NCI-H1105 (cell line): ENCODE measurements at regions not wholly inside any gene's neighbourhood (a gene's known extent, or its start where the extent isn't known, plus 50 kb on each side); places are given as distances from the start of the nearest gene placed in this dataset.

Experiments used
- DNase-seq: peaks from one replicate; lab custom pipeline; 2025; lab: John Stamatoyannopoulos, UW

DNA sequence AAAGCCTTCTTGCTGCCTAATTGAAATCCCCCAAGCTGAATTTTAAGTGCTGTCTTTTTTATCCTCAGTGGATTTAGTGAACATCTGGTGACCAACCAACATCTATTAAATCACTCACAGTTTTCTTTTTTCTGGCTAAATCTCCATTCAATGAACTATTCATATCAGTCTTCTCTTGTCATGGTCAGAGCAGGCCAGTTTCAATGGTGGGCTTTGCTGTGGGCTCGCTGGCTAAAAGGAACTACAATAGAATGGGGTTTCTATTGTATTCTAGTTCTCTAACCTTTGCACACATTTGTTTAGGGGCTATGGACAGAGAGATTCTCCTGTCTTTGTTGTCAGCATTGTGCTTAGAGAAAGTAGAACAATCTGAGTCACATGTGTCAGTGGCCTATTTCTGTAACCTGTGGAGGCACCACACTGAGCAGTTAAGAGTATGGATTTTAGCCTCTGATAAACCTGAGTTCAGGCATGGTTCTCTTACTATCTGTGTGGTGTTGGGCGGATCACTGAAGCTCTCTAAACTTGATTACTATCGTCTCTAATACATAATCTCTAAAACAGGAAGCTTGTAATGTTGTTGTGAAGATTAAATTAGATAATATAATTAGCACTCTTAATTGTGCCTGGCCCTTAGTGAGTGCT lies 94.2 kb upstream of the CADM1 start:
- no peak for DNase-seq

- no peak for DNase-seq
Measured at GRCh38 chr11:115591380-115591779, 87.2 kb upstream of the CADM1 start.

GRCh38 chr11:115590254-115590653 lies 86.0 kb upstream of the CADM1 start:
- DNase-seq, result no peak

GRCh38 chr11:115587718-115588342 lies 83.6 kb upstream of the CADM1 start:
- DNase-seq, result no peak

GRCh38 chr11:115585361-115586024 lies 81.3 kb upstream of the CADM1 start:
- no peak for DNase-seq

- DNase-seq, result peak; percentile 80
Measured at GRCh38 chr11:115581871-115582639, 77.8 kb upstream of the CADM1 start.

GRCh38 chr11:115580927-115581680 lies 76.9 kb upstream of the CADM1 start:
- DNase-seq, result peak; percentile 90

DNA sequence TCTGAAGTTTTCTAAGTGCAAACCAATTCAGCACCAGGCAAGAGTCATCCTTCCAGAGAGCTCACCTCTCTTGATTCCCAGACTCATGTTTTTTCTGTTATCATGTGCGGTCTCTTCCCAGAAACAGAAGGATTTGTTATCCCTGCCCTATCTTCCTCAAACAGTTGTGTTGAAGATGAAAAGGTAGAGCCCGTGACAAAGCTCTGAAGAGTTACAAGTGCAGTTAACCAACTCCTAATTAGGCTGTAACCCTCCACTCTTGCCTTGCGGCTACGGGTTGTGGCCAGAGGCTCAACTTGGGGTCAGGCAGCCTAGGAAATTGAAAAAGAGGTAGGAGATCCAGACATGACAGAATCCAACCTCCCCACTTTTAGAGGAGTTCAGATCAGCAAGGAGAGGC lies 76.2 kb upstream of the CADM1 start:
- no peak for DNase-seq

DNA sequence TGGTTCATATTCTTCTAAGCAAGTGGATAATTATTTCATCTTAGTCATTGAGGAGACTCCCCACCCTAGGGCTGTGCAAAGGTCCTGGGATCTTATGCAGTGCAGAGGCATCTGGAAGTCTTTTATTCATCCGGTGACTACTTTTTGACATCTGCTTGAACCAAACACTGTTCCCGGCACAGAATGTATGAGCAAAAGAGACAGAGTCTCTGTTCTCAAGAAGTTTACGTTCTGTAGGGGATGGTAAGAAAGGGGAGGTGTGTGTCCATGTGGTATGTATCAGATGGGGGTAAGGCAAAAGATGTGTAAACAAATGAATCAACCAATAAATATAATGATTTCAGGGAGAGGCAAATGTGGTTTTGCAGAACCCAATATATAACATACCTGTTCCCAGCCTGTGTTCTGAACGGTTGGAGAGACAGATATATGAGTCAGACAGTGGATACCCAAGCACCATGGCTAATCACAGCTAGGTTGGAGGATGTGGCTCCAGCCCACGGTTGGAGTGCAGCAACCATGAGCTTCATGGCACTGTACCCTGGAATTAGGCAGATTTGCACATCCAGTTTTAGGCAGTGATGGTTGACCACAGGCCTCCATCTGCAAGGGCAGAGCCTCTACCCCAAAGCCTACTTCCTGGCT lies 75.1 kb upstream of the CADM1 start:
- no peak for DNase-seq

- no peak for DNase-seq
Measured at GRCh38 chr11:115578275-115578674, 74.1 kb upstream of the CADM1 start.

GRCh38 chr11:115577701-115578100 lies 73.5 kb upstream of the CADM1 start:
- no peak for DNase-seq

GRCh38 chr11:115576606-115577380 lies 72.6 kb upstream of the CADM1 start:
- DNase-seq, result no peak

DNA sequence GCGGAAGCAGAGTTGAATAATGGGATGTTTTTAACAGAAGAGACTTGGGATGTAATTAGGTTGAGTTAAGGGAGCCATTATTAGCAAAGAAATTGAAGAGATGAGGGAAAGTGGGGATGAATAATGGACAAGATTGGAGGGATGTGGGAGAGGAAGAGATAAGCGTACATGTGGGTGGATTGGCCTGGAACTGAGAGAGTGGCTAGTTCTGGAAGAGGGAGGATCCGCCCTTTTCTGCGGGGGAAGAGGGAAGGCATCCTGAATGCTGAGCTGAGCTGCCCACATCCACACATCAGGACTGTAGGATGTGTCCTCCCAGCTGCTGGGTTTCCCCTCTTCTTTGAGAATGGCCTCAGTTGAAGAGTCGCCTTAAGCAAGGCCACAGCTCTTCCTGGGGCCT lies 68.3 kb upstream of the CADM1 start:
- no peak for DNase-seq

DNA sequence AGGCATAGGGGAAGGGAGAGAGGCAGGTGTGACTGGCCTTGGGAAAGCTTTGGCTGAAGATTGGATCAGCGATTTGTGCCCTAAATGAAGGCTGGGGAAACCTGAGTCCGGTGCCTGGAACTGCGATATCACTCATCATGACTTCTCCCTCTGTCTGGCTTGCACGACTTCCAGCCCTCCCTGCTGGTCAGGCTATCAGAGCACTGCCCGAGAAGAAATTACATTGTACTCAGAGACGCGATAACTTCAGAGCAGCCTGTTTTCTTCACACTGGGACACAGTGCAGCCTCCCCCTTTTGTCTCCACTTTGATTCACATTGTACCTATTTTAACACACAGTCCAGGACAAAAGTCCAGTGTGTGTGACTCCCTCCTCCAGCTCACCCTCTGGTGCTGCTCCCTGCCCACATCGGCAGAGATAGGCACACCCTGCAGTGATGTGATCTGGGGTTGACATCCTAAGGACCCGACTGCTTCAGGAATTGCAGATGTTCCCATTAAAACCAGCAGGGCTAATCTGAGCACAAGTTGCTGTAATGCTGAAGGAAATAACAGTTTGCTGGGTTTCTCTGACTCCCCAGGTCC lies 62.1 kb upstream of the CADM1 start:
- no peak for DNase-seq

DNA sequence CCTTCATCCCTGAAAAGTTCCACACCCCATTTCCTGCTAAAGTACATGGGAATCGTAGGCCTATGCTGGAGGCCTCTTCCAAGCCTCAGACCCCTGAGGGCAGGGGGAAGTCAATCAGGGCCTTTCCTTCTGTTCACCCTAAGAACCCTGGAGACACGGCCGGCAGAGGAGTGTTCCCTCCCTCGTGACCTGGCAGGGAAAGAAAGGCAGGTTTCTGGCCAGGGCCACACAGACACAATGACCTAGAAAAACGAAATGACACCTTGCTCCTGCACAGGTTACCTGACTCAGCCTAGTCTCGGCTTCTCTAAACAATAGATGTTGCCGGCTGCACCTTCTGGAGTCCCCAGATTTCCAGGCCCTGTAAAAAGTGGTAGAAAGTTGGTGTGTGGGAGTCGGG lies 60.6 kb upstream of the CADM1 start:
- no peak for DNase-seq

GRCh38 chr11:115561116-115561515 lies 56.9 kb upstream of the CADM1 start:
- DNase-seq, result no peak

DNA sequence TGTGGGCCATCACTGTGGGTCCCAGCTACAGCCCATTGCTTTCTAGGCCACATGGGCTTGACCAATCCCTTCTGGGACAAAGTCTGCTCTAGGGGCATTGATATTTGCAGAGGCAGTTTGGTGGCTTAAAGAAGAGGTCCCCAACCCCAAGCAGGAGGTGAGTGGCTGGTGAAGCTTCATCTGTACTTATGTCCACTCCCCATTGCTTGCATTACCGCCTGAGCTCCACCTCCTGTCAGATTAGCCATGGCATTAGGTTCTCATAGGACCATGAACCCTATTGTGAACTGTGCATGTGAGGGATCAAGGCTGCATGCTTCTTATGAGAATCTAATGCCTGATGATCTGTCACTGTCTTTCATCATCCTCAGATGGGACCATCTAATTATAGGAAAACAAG lies 54.4 kb upstream of the CADM1 start:
- DNase-seq, result no peak

- DNase-seq, result no peak
Measured at GRCh38 chr11:115557681-115558080, 53.5 kb upstream of the CADM1 start.

GRCh38 chr11:115556984-115557383 lies 52.8 kb upstream of the CADM1 start:
- DNase-seq, result no peak

GRCh38 chr11:115555336-115556090 lies 51.3 kb upstream of the CADM1 start:
- DNase-seq, result no peak
